ENCODE measurements at regions not wholly inside any gene's neighbourhood (a gene's known extent, or its start where the extent isn't known, plus 50 kb on each side); places are given as distances from the start of the nearest gene placed in this dataset.
A peak's percentile ranks its signal among the peaks of the same experiment; 100 is the strongest.

GRCh38 chr6:169903122-169903521, 151.7 kb downstream of the ERMARD start:
- DNase-seq: no peak
- Mint-ChIP-seq H3K4me3 (no peak overlapping the region), H3K27ac (no peak overlapping the region), H3K36me3 (no peaks in the 10 kb centered on the region), H3K4me1 (no peaks in the 10 kb centered on the region), H3K27me3 (ENCODE audit: low read depth in 3 of 3) (peaks cover 0 to 6% (median 5%) of the 10 kb centered on the region in 3 donors), H3K9me3 (peaks cover 0 to 2% (median 0%) of the 10 kb centered on the region in 6 donors)

GRCh38 chr6:169902604-169903003, 151.2 kb downstream of the ERMARD start:
- H3K4me1 Mint-ChIP-seq: no peaks in the 10 kb centered on the region
- DNase-seq: no peak
- no peak overlapping the region for H3K27ac Mint-ChIP-seq
- peaks cover 0 to 2% (median 0%) of the 10 kb centered on the region in 6 donors for H3K9me3 Mint-ChIP-seq
- H3K4me3 Mint-ChIP-seq: no peak overlapping the region
- H3K36me3 Mint-ChIP-seq: no peaks in the 10 kb centered on the region
- peaks cover 2 to 5% (median 4%) of the 10 kb centered on the region in 3 donors for H3K27me3 Mint-ChIP-seq (ENCODE audit: low read depth in 3 of 3)

GRCh38 chr6:169902070-169902469, 150.6 kb downstream of the ERMARD start:
- no peak overlapping the region for H3K27ac Mint-ChIP-seq
- H3K9me3 Mint-ChIP-seq: peaks cover 0 to 2% (median 0%) of the 10 kb centered on the region in 6 donors
- no peaks in the 10 kb centered on the region for H3K36me3 Mint-ChIP-seq
- no peak for DNase-seq
- peaks cover 2 to 5% (median 5%) of the 10 kb centered on the region in 3 donors for H3K27me3 Mint-ChIP-seq (ENCODE audit: low read depth in 3 of 3)
- H3K4me3 Mint-ChIP-seq: no peak overlapping the region
- no peaks in the 10 kb centered on the region for H3K4me1 Mint-ChIP-seq

GRCh38 chr6:169899481-169900145, 148.2 kb downstream of the ERMARD start:
- Mint-ChIP-seq H3K27me3 (ENCODE audit: low read depth in 3 of 3) (peaks cover 2 to 5% (median 5%) of the 10 kb centered on the region in 3 donors), H3K4me3 (no peak overlapping the region), H3K27ac (no peak overlapping the region), H3K9me3 (peaks cover 0 to 3% (median 0%) of the 10 kb centered on the region in 6 donors), H3K4me1 (no peaks in the 10 kb centered on the region), H3K36me3 (no peaks in the 10 kb centered on the region)
- no peak for DNase-seq

- Mint-ChIP-seq H3K27ac (no peak overlapping the region), H3K9me3 (peaks cover 0 to 3% (median 0%) of the 10 kb centered on the region in 6 donors), H3K4me3 (no peak overlapping the region), H3K4me1 (no peaks in the 10 kb centered on the region), H3K36me3 (no peaks in the 10 kb centered on the region), H3K27me3 (ENCODE audit: low read depth in 3 of 3) (peaks cover 2 to 5% (median 5%) of the 10 kb centered on the region in 3 donors)
- DNase-seq: no peak
Observed at GRCh38 chr6:169898788-169899480, 147.5 kb downstream of the ERMARD start.

GRCh38 chr6:169897601-169898358, 146.4 kb downstream of the ERMARD start:
- peaks cover 0 to 3% (median 0%) of the 10 kb centered on the region in 6 donors for H3K9me3 Mint-ChIP-seq
- H3K27me3 Mint-ChIP-seq (ENCODE audit: low read depth in 3 of 3): peaks cover 2 to 5% (median 5%) of the 10 kb centered on the region in 3 donors
- no peak overlapping the region for H3K27ac Mint-ChIP-seq
- H3K4me3 Mint-ChIP-seq: no peak overlapping the region
- no peaks in the 10 kb centered on the region for H3K36me3 Mint-ChIP-seq
- no peak for DNase-seq
- no peaks in the 10 kb centered on the region for H3K4me1 Mint-ChIP-seq

GRCh38 chr6:169896826-169897456, 145.5 kb downstream of the ERMARD start:
- DNase-seq: no peak
- peaks cover 2 to 5% (median 5%) of the 10 kb centered on the region in 3 donors for H3K27me3 Mint-ChIP-seq (ENCODE audit: low read depth in 3 of 3)
- no peaks in the 10 kb centered on the region for H3K4me1 Mint-ChIP-seq
- H3K27ac Mint-ChIP-seq: no peak overlapping the region
- no peak overlapping the region for H3K4me3 Mint-ChIP-seq
- H3K9me3 Mint-ChIP-seq: peaks cover 0 to 3% (median 0%) of the 10 kb centered on the region in 6 donors
- H3K36me3 Mint-ChIP-seq: no peaks in the 10 kb centered on the region

GRCh38 chr6:169895926-169896761, 144.7 kb downstream of the ERMARD start:
- H3K27ac Mint-ChIP-seq: no peak overlapping the region
- no peak overlapping the region for H3K4me3 Mint-ChIP-seq
- DNase-seq: no peak
- H3K9me3 Mint-ChIP-seq: peaks cover 0 to 3% (median 0%) of the 10 kb centered on the region in 6 donors
- H3K4me1 Mint-ChIP-seq: no peaks in the 10 kb centered on the region
- H3K36me3 Mint-ChIP-seq: no peaks in the 10 kb centered on the region
- peaks cover 2 to 6% (median 5%) of the 10 kb centered on the region in 3 donors for H3K27me3 Mint-ChIP-seq (ENCODE audit: low read depth in 3 of 3)

GRCh38 chr6:169895000-169895759, 143.8 kb downstream of the ERMARD start:
- H3K4me3 Mint-ChIP-seq: no peak overlapping the region
- no peak for DNase-seq
- H3K27ac Mint-ChIP-seq: no peak overlapping the region
- peaks cover 0 to 3% (median 0%) of the 10 kb centered on the region in 6 donors for H3K9me3 Mint-ChIP-seq
- no peaks in the 10 kb centered on the region for H3K4me1 Mint-ChIP-seq
- H3K27me3 Mint-ChIP-seq (ENCODE audit: low read depth in 3 of 3): peaks cover 4 to 8% (median 5%) of the 10 kb centered on the region in 3 donors
- H3K36me3 Mint-ChIP-seq: no peaks in the 10 kb centered on the region

- Mint-ChIP-seq H3K36me3 (no peaks in the 10 kb centered on the region), H3K9me3 (peaks cover 0 to 3% (median 0%) of the 10 kb centered on the region in 6 donors), H3K27ac (peak overlapping the region in 1 of 6 donors; percentile 49), H3K4me3 (no peak overlapping the region), H3K27me3 (ENCODE audit: low read depth in 3 of 3) (peaks cover 4 to 6% (median 6%) of the 10 kb centered on the region in 3 donors), H3K4me1 (no peaks in the 10 kb centered on the region)
- DNase-seq: no peak
Observed at GRCh38 chr6:169894377-169894960, 143.0 kb downstream of the ERMARD start.

GRCh38 chr6:169893624-169894023, 142.2 kb downstream of the ERMARD start:
- H3K36me3 Mint-ChIP-seq: no peaks in the 10 kb centered on the region
- H3K9me3 Mint-ChIP-seq: peaks cover 0 to 1% (median 0%) of the 10 kb centered on the region in 6 donors
- DNase-seq: no peak
- no peaks in the 10 kb centered on the region for H3K4me1 Mint-ChIP-seq
- no peak overlapping the region for H3K27ac Mint-ChIP-seq
- H3K4me3 Mint-ChIP-seq: no peak overlapping the region
- peaks cover 3 to 8% (median 4%) of the 10 kb centered on the region in 3 donors for H3K27me3 Mint-ChIP-seq (ENCODE audit: low read depth in 3 of 3)

- no peak overlapping the region for H3K4me3 Mint-ChIP-seq
- H3K36me3 Mint-ChIP-seq: no peaks in the 10 kb centered on the region
- peaks cover 2 to 9% (median 2%) of the 10 kb centered on the region in 3 donors for H3K27me3 Mint-ChIP-seq (ENCODE audit: low read depth in 3 of 3)
- H3K27ac Mint-ChIP-seq: no peak overlapping the region
- no peaks in the 10 kb centered on the region for H3K4me1 Mint-ChIP-seq
- H3K9me3 Mint-ChIP-seq: peaks cover 0 to 1% (median 0%) of the 10 kb centered on the region in 6 donors
- no peak for DNase-seq
Observed at GRCh38 chr6:169891846-169892245, 140.4 kb downstream of the ERMARD start.

Measured in immature natural killer cell (primary cell).